GM13977 (cell line): ENCODE measurements at regions not wholly inside any gene's neighbourhood (a gene's known extent, or its start where the extent isn't known, plus 50 kb on each side); places are given as distances from the start of the nearest gene placed in this dataset.
"Not testable (repeated sequence)": the region's sequence is repeated elsewhere in the genome, so short reads cannot be mapped to it uniquely, and the experiment has no call there.

Source experiments
- DNase-seq: peaks from one replicate; pipeline ENCODE4 v3.0.0; 2012; ENCODE audit warnings: low spot score
- in situ Hi-C: fragments of 300-500 bp; cut with MboI; formaldehyde crosslinking; loops from one replicate; pipeline ENCODE4 v1.12.0; 2022; ENCODE audit warnings: low sequenced_read_pairs, low pct_unique_long_range_greater_than_20kb, mixed read lengths, inconsistent platforms; ENCODE audit not compliant: unreplicated experiment
- TF ChIP-seq, protein P1 (sequence below): IDR thresholded peaks from 2 replicates; pipeline ENCODE4 v1.5.1; 2012; ENCODE audit warnings: mild to moderate bottlenecking, control low read depth; ENCODE audit not compliant: insufficient read depth; ENCODE audit errors: extremely low read depth, missing control alignments

DNA sequence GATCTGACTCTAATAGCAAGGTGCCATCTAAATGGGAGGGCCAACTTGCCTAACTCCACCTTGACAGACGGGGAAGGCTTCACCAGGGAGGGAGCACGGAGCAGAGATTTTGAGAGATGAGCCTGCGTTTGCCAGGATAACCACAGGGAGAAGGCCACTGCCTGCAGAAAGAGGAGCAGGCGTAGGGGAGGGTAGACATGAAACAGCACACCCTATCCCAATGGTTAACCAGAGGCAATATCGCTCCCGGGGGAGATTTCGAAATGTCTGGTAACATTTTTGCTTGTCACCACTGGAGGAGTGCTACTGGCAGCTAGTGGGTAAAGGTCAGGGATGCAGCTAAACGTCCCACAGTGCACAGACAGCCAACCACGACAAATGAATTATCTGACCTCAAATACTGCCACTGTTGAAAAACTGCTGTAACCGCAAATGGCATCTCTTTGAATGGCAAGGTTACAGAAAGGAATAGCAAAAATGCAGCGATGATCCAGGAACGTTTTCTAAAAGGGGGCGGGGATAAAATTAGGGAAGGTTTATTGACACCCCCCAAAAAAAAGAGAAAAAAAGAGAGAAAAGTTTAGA lies 126.0 kb upstream of the ATF7IP start:
- TF ChIP-seq, protein P1, sequence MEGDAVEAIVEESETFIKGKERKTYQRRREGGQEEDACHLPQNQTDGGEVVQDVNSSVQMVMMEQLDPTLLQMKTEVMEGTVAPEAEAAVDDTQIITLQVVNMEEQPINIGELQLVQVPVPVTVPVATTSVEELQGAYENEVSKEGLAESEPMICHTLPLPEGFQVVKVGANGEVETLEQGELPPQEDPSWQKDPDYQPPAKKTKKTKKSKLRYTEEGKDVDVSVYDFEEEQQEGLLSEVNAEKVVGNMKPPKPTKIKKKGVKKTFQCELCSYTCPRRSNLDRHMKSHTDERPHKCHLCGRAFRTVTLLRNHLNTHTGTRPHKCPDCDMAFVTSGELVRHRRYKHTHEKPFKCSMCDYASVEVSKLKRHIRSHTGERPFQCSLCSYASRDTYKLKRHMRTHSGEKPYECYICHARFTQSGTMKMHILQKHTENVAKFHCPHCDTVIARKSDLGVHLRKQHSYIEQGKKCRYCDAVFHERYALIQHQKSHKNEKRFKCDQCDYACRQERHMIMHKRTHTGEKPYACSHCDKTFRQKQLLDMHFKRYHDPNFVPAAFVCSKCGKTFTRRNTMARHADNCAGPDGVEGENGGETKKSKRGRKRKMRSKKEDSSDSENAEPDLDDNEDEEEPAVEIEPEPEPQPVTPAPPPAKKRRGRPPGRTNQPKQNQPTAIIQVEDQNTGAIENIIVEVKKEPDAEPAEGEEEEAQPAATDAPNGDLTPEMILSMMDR: peak; percentile 15
- peak; percentile 42 for DNase-seq
- in situ Hi-C loops: no loop called here

DNA sequence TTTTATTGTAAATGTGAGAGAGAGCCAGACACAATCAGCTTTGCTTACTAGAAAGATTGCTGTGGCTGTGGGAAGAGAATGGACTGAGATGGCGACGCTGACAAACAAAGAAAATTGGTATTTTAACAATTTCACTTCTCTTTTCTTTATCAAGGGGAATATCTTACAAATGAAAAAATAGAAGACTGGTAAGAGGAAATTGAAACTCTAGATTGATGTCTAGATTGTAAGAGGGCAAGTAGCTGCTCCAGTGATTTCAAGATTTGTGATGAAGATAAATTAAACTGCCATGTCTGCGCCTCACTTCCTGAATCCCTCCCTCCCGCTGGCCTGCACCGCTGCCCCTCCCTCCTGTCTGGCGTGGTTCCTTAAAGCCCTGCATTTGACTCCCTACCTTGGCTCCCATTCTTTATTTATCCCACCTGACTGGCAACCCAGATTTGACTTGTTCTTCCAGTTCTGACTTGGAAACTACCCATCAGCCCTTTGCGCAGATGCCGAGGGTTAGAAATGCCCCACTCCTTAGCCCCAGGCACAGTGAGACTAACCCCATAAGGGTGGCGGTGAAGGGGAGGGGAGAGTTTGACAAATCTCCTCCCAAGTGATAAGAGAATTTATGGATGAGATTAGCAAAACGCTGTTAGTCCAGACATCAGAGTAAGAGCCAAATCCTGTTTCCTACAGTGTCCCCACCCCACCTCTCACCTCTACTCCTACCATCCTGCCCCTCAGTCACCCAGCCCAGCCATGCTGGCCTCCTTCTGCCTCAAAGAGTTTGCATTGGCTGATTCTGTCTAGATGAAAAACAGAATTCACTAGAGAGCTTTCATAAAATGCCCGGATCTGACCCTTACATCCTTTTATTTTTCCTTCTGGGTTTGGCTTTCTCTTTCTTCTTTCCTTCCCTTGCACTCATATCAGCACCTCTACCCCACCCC lies 125.3 kb upstream of the ATF7IP start:
- TF ChIP-seq, protein P1: no peak
- peak; percentile 40 for DNase-seq
- in situ Hi-C loops: no loop called here

DNA sequence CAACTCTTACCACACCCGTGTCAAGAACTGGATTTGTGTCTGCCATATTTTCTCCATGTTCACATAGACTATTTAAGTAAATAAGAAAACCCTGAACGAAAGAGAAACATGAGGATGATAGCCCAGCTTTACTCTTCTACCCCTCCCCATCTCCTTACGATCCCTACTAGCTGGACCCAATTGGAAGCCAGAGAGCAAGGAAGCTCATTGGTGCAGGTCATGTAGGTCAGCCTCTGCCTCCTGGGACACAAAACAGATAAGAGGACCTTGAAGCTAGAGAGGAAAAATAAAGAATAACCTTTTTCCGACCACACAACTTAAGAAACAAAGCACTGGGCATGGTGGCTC lies 124.6 kb upstream of the ATF7IP start:
- TF ChIP-seq, protein P1: no peak
- DNase-seq: no peak
- in situ Hi-C loops: no loop called here

GRCh38 chr12:14242825-14243224 lies 122.7 kb upstream of the ATF7IP start:
- in situ Hi-C loops, DNase-seq: not testable (repeated sequence)

DNA sequence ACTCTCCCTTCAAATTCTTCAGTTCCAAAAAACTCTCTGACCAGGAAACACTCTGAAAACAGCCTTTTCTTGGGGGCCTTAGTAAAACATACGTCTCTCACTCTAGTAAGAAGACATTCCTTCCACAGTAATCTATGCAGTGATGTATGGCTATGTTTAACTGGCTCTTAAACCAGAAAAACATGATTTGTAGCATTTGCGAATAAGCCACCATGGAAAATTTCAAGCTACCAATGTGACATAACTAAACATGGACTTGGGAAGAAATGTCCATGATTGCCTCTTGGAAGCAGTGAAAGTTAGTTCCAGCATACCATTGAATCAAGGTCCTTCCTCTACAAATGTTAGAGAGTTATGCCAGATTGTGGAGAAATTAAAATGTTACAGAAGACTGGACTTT lies 121.5 kb upstream of the ATF7IP start:
- in situ Hi-C loops: no loop called here
- DNase-seq: no peak
- TF ChIP-seq, protein P1: no peak

DNA sequence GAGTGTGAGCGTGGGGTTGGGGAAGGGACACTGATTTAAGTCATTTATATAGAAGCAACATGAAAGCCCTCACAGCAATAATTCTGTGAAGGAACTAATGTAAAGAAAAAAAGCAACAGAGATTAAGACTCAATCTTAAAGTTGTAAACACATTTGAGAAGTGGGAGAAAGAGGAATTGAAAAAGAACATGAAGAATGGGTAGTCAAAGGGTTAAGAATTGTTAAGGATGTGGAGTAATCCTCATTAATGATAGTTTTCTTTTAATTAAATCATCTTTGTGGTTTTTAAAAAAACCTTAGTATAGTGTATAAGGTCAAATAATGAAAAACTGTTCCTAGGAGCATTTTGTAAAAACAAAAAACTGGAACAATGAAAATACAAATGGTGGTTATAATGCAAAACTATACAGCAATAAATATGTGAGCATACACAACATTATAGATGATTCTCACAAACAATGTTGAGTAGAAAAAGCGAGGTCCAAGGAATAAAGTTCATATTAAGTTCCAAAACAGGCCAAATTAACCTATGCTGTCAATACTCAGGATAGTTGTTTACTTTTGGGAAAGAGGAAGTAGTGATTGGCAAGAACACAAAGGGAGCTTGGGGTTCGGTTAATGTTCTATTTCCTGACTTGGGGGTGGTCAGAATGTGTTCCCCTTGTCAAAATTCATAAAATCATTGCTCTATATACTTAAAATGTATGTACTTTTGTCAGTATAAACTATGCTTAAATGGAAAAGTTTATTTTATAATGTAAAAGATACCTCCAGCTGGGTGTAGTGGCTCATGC lies 120.4 kb upstream of the ATF7IP start:
- in situ Hi-C loops: no loop called here
- DNase-seq: no peak
- TF ChIP-seq, protein P1: no peak
